K562 (cell line): ENCODE measurements at regions not wholly inside any gene's neighbourhood (a gene's known extent, or its start where the extent isn't known, plus 50 kb on each side); places are given as distances from the start of the nearest gene placed in this dataset.

Experiments used
- SOX6 ChIP-seq: fragments of 450-650 bp; IDR thresholded peaks from 2 replicates; pipeline ENCODE4 v1.6.1; 2014; ENCODE audit warnings: mild to moderate bottlenecking
- TF ChIP-seq, protein P1 (sequence below): fragments of 450-650 bp; IDR thresholded peaks from one replicate; pipeline ENCODE4 v1.6.1; 2018; ENCODE audit warnings: mild to moderate bottlenecking, moderate library complexity; ENCODE audit not compliant: partially characterized antibody
- TF ChIP-seq, protein P2 (sequence below): sonication (generic); formaldehyde crosslinking; IDR thresholded peaks from 2 replicates; pipeline ENCODE4 v1.8.1; 2022; ENCODE audit warnings: missing genetic modification reagents
- TF ChIP-seq, protein P3 (sequence below), 2 experiments: fragments of 450-650 bp; IDR thresholded peaks; 2 replicates each; pipeline ENCODE4 v1.6.1; 2018; ENCODE audit warnings: mild to moderate bottlenecking in 2 of 2, low read depth in 1 of 2; ENCODE audit not compliant: partially characterized antibody in 2 of 2

DNA sequence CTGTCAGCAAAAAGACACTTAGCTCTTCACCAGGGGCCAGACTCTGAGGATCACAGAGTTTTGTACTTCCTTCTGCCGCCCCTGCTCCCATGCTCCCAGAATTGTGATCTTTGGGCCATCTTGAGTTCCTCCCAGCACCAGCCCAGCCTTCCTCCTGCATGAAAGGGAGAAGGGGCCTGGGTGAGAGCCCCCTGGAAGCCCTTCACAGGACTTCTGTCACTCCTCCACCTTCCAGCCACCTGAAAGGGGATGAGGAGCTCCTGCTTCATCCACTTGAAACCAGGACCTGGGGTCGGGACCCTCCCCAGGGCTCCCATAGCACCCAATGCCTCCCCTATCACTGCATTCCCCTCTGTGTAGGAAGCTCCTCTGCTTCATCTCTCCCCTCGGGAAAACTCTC is 174.2 kb downstream of the BUD13 start (continued):
- TF ChIP-seq, protein P1, sequence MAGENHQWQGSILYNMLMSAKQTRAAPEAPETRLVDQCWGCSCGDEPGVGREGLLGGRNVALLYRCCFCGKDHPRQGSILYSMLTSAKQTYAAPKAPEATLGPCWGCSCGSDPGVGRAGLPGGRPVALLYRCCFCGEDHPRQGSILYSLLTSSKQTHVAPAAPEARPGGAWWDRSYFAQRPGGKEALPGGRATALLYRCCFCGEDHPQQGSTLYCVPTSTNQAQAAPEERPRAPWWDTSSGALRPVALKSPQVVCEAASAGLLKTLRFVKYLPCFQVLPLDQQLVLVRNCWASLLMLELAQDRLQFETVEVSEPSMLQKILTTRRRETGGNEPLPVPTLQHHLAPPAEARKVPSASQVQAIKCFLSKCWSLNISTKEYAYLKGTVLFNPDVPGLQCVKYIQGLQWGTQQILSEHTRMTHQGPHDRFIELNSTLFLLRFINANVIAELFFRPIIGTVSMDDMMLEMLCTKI, result no peak
- TF ChIP-seq, protein P2, sequence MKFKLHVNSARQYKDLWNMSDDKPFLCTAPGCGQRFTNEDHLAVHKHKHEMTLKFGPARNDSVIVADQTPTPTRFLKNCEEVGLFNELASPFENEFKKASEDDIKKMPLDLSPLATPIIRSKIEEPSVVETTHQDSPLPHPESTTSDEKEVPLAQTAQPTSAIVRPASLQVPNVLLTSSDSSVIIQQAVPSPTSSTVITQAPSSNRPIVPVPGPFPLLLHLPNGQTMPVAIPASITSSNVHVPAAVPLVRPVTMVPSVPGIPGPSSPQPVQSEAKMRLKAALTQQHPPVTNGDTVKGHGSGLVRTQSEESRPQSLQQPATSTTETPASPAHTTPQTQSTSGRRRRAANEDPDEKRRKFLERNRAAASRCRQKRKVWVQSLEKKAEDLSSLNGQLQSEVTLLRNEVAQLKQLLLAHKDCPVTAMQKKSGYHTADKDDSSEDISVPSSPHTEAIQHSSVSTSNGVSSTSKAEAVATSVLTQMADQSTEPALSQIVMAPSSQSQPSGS (CRISPR knock-in tag), result no peak
- TF ChIP-seq SOX6, result no peak
- TF ChIP-seq, protein P3, sequence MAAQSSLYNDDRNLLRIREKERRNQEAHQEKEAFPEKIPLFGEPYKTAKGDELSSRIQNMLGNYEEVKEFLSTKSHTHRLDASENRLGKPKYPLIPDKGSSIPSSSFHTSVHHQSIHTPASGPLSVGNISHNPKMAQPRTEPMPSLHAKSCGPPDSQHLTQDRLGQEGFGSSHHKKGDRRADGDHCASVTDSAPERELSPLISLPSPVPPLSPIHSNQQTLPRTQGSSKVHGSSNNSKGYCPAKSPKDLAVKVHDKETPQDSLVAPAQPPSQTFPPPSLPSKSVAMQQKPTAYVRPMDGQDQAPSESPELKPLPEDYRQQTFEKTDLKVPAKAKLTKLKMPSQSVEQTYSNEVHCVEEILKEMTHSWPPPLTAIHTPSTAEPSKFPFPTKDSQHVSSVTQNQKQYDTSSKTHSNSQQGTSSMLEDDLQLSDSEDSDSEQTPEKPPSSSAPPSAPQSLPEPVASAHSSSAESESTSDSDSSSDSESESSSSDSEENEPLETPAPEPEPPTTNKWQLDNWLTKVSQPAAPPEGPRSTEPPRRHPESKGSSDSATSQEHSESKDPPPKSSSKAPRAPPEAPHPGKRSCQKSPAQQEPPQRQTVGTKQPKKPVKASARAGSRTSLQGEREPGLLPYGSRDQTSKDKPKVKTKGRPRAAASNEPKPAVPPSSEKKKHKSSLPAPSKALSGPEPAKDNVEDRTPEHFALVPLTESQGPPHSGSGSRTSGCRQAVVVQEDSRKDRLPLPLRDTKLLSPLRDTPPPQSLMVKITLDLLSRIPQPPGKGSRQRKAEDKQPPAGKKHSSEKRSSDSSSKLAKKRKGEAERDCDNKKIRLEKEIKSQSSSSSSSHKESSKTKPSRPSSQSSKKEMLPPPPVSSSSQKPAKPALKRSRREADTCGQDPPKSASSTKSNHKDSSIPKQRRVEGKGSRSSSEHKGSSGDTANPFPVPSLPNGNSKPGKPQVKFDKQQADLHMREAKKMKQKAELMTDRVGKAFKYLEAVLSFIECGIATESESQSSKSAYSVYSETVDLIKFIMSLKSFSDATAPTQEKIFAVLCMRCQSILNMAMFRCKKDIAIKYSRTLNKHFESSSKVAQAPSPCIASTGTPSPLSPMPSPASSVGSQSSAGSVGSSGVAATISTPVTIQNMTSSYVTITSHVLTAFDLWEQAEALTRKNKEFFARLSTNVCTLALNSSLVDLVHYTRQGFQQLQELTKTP (IDR thresholded peaks at IDR 0.05; ENCODE audit: low read depth in 1 of 2, partially characterized antibody in 2 of 2), result no peak
